Gastroesophageal sphincter (tissue), 4 donors: ENCODE measurements at regions not wholly inside any gene's neighbourhood (a gene's known extent, or its start where the extent isn't known, plus 50 kb on each side); places are given as distances from the start of the nearest gene placed in this dataset.

Experiments
- ATAC-seq: fragments of 150-250 bp; one replicate; pipeline ENCODE4 v1.9.1; 2016; ENCODE audit warnings: mild to moderate bottlenecking, moderate library complexity
- H3K27ac ChIP-seq, 4 donors: fragments of 200-600 bp; sonication (generic) in 3 of 4; 1 replicate in 3 of 4; 2 replicates in 1 of 4; pipeline ENCODE4 v1.5.1; 2016 to 2019
- H3K27me3 ChIP-seq: fragments of 200-600 bp; sonication (generic); one replicate; pipeline ENCODE4 v1.5.1; 2019
- H3K36me3 ChIP-seq, 2 donors: fragments of 200-600 bp; sonication (generic); one replicate each; pipeline ENCODE4 v1.5.1; 2019; ENCODE audit warnings: control low read depth in 1 of 2
- H3K4me1 ChIP-seq, 3 donors: fragments of 200-600 bp; sonication (generic); 1 replicate in 2 of 3; 2 replicates in 1 of 3; pipeline ENCODE4 v1.5.1; 2016 to 2019; ENCODE audit warnings: control low read depth in 2 of 3
- H3K4me3 ChIP-seq, 2 donors: fragments of 200-600 bp; sonication (generic); one replicate each; pipeline ENCODE4 v1.5.1; 2019; ENCODE audit warnings: mild to moderate bottlenecking in 1 of 2, moderate library complexity in 1 of 2
- H3K9me3 ChIP-seq, 3 donors: fragments of 200-600 bp; sonication (generic); one replicate each; pipeline ENCODE4 v1.5.1; 2017 to 2019; ENCODE audit warnings: control low read depth in 2 of 3
- EP300 ChIP-seq: sonication (generic); formaldehyde crosslinking; IDR thresholded peaks from one replicate; pipeline ENCODE4 v1.6.1; 2017; ENCODE audit warnings: antibody characterized with exemption, mild to moderate bottlenecking
- POLR2A ChIP-seq, 2 donors: fragments of 450-650 bp; IDR thresholded peaks; one replicate each; pipeline ENCODE4 v1.6.1; 2017; ENCODE audit warnings: antibody characterized with exemption in 2 of 2, mild to moderate bottlenecking in 2 of 2, moderate library complexity in 1 of 2
- POLR2AphosphoS5 ChIP-seq: sonication (generic); formaldehyde crosslinking; IDR thresholded peaks from one replicate; pipeline ENCODE4 v1.6.1; 2017; ENCODE audit warnings: antibody characterized with exemption
- WGBS, 2 donors: methylation state at CpG; one replicate each; pipeline ENCODE4 v1.1.5; 2018; ENCODE audit warnings: low coverage in 1 of 2; 5-methylcytosine and 5-hydroxymethylcytosine counted together
- TF ChIP-seq, protein P1 (sequence below), 4 experiments: fragments of 200-600 bp in 2 of 4; fragments of 450-650 bp in 2 of 4; sonication (generic) in 1 of 4; IDR thresholded peaks; one replicate each; pipeline ENCODE4 v1.5.1; 2017 to 2019; ENCODE audit warnings: antibody characterized with exemption in 4 of 4, mild to moderate bottlenecking in 2 of 4, moderate library complexity in 2 of 4

DNA sequence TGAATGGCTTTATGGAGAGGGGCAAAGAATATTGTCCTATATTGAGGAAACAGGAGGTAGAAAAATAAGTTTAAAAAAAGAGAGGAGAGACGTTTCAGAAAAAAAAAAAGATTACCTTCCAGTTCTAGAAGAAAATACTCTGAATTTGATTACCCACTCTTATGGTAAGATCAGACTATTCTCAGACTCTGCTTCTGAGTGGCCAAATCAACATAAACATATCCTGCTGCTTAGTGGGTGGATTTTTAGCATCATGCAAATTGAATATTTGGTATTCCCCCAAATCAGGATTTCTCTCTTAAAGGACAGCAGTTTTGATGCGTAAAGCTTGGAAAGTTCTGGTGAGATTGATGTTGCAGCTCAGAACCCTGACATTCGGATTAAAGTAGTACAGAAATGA lies 946.6 kb downstream of the TFAP2A start:
- TF ChIP-seq EP300, result no peak
- TF ChIP-seq, protein P1, sequence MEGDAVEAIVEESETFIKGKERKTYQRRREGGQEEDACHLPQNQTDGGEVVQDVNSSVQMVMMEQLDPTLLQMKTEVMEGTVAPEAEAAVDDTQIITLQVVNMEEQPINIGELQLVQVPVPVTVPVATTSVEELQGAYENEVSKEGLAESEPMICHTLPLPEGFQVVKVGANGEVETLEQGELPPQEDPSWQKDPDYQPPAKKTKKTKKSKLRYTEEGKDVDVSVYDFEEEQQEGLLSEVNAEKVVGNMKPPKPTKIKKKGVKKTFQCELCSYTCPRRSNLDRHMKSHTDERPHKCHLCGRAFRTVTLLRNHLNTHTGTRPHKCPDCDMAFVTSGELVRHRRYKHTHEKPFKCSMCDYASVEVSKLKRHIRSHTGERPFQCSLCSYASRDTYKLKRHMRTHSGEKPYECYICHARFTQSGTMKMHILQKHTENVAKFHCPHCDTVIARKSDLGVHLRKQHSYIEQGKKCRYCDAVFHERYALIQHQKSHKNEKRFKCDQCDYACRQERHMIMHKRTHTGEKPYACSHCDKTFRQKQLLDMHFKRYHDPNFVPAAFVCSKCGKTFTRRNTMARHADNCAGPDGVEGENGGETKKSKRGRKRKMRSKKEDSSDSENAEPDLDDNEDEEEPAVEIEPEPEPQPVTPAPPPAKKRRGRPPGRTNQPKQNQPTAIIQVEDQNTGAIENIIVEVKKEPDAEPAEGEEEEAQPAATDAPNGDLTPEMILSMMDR (IDR thresholded peaks at IDR 0.05), result no peak
- Histone ChIP-seq H3K4me1 (no peaks in the 10 kb centered on the region), H3K4me3 (no peak overlapping the region), H3K27ac (no peak overlapping the region), H3K27me3 (no peaks in the 10 kb centered on the region), H3K9me3 (no peaks in the 10 kb centered on the region), H3K36me3 (no peaks in the 10 kb centered on the region)
- WGBS, 2 donors, result 62 to 76% methylated on average over 3 of the region's 3 CpGs
- no peak for ATAC-seq

DNA sequence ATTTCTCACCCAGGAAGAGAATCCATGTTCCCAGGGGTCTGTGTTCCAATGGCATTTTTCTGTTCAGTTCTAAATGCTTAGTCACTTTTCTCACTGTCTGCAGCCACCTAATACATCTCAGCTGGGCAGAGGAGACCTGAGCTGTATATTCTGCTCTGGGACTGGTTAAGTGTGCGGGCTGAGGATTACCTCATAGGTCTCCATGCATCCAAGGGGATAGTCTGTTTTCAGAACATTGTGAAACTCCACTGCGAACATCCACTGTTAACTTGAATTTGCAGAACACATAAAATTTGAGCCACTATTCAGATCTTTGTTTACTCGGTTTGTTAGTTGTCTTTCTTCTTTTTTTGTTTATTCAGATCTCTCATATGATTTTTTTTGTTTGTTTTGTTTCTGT lies 947.1 kb downstream of the TFAP2A start:
- no peak for TF ChIP-seq EP300
- H3K27me3 ChIP-seq, result no peaks in the 10 kb centered on the region
- WGBS, 2 donors, result 83 to 100% methylated on average over 3 of the region's 3 CpGs
- no peak overlapping the region for H3K4me3 ChIP-seq
- no peak overlapping the region for H3K27ac ChIP-seq
- H3K9me3 ChIP-seq, result no peaks in the 10 kb centered on the region
- no peaks in the 10 kb centered on the region for H3K36me3 ChIP-seq
- no peaks in the 10 kb centered on the region for H3K4me1 ChIP-seq
- no peak for ATAC-seq

- 82 to 100% methylated on average over 2 of the region's 2 CpGs for WGBS, 2 donors
- no peak for TF ChIP-seq POLR2AphosphoS5
- no peak for TF ChIP-seq POLR2A (IDR thresholded peaks at IDR 0.05)
- TF ChIP-seq EP300, result no peak
- TF ChIP-seq, protein P1 (IDR thresholded peaks at IDR 0.05), result no peak
Measured at GRCh38 chr6:9464583-9464982, 950.3 kb downstream of the TFAP2A start.

DNA sequence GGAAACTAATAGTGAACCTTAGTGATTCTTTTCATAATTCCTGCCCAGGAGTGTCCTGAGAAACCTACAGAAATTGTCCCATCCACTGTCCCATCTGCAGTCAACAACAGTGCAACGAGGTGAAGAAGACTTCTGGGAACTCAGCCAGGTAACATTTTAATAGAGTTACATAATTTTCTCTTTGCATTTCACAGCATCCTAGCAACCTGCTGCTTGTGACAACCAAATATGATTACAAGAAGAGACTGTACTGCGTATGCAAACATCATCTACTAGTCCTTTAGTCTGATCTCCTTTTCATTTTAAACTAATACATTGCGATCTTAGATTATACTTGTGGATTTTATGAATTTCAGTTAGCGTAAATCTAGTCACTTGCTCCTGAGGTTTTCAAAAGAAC lies 951.6 kb downstream of the TFAP2A start:
- ATAC-seq, result no peak
- WGBS, 2 donors, result 63 to 68% methylated on average over 4 of the region's 4 CpGs
- Histone ChIP-seq H3K9me3 (no peaks in the 10 kb centered on the region), H3K4me1 (no peaks in the 10 kb centered on the region), H3K27me3 (no peaks in the 10 kb centered on the region), H3K36me3 (no peaks in the 10 kb centered on the region), H3K27ac (no peak overlapping the region), H3K4me3 (no peak overlapping the region)
- TF ChIP-seq POLR2AphosphoS5 (no peak), EP300 (no peak), POLR2A (IDR thresholded peaks at IDR 0.05) (no peak)
- TF ChIP-seq, protein P1 (IDR thresholded peaks at IDR 0.05), result no peak

More at GRCh38 chr6:9464583-9464982, 950.3 kb downstream of the TFAP2A start:
- no peaks in the 10 kb centered on the region for H3K9me3 ChIP-seq
- H3K4me1 ChIP-seq, result no peaks in the 10 kb centered on the region
- H3K36me3 ChIP-seq, result no peaks in the 10 kb centered on the region
- ATAC-seq, result no peak
- H3K4me3 ChIP-seq, result no peak overlapping the region
- H3K27ac ChIP-seq, result no peak overlapping the region
- H3K27me3 ChIP-seq, result no peaks in the 10 kb centered on the region

- Histone ChIP-seq H3K4me3 (no peak overlapping the region), H3K9me3 (no peaks in the 10 kb centered on the region), H3K36me3 (no peaks in the 10 kb centered on the region), H3K27me3 (no peaks in the 10 kb centered on the region), H3K27ac (no peak overlapping the region), H3K4me1 (no peaks in the 10 kb centered on the region)
- ATAC-seq, result no peak
- TF ChIP-seq, protein P1 (IDR thresholded peaks at IDR 0.05), result no peak
- no peak for TF ChIP-seq POLR2A (IDR thresholded peaks at IDR 0.05)
- no peak for TF ChIP-seq EP300
- no peak for TF ChIP-seq POLR2AphosphoS5
- WGBS, 2 donors, result 65 to 76% methylated on average over 2 of the region's 3 CpGs
Measured at GRCh38 chr6:9461188-9461587, 953.7 kb downstream of the TFAP2A start.
